ENCODE measurements at regions not wholly inside any gene's neighbourhood (a gene's known extent, or its start where the extent isn't known, plus 50 kb on each side); places are given as distances from the start of the nearest gene placed in this dataset.
"Not testable (repeated sequence)": the region's sequence is repeated elsewhere in the genome, so short reads cannot be mapped to it uniquely, and the experiment has no call there.

DNA sequence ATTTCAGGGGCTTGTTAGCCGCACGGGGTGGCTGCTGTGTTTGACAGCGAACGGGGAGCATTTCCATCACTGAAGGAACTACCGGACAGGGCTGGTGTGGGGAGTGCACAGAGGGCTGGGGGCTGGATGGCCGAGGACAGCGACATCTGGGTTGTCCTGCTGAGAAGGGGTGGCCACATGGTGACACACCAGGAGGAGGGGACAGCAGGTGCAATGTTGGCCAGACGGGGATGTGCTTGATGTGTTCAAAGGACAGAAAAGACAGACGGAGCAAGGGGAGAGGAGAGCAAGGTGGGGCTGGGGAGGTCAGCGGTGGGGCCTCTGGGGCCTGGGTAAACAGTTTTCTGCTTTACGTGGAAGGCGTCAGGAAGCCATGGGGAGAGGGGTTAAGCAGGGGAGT is 115.7 kb downstream of the TNFRSF13B start:
- TF ChIP-seq, protein P1, sequence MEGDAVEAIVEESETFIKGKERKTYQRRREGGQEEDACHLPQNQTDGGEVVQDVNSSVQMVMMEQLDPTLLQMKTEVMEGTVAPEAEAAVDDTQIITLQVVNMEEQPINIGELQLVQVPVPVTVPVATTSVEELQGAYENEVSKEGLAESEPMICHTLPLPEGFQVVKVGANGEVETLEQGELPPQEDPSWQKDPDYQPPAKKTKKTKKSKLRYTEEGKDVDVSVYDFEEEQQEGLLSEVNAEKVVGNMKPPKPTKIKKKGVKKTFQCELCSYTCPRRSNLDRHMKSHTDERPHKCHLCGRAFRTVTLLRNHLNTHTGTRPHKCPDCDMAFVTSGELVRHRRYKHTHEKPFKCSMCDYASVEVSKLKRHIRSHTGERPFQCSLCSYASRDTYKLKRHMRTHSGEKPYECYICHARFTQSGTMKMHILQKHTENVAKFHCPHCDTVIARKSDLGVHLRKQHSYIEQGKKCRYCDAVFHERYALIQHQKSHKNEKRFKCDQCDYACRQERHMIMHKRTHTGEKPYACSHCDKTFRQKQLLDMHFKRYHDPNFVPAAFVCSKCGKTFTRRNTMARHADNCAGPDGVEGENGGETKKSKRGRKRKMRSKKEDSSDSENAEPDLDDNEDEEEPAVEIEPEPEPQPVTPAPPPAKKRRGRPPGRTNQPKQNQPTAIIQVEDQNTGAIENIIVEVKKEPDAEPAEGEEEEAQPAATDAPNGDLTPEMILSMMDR (IDR thresholded peaks at IDR 0.05) = not testable (repeated sequence)
- not testable (repeated sequence) for TF ChIP-seq POLR2A, POLR2AphosphoS5 (IDR thresholded peaks at IDR 0.05)

All from breast epithelium (tissue), 3 donors.